ENCODE measurements at regions not wholly inside any gene's neighbourhood (a gene's known extent, or its start where the extent isn't known, plus 50 kb on each side); places are given as distances from the start of the nearest gene placed in this dataset.

- FAIRE-seq (no peak), DNase-seq (ENCODE audit: insufficient read length, low spot score) (no peak)
- no peak for TF ChIP-seq CTCF (IDR thresholded peaks at IDR 0.05; ENCODE audit: insufficient read depth, missing control alignments)
Measured at GRCh38 chr1:98487620-98488019, 173.9 kb upstream of the SNX7 start.

- peak; percentile 94 for FAIRE-seq
Measured at GRCh38 chr1:98482611-98483010, 178.9 kb upstream of the SNX7 start.

GRCh38 chr1:98480271-98480670 is 181.2 kb upstream of the SNX7 start:
- TF ChIP-seq CTCF (IDR thresholded peaks at IDR 0.05; ENCODE audit: insufficient read depth, missing control alignments), result no peak
- FAIRE-seq (no peak), DNase-seq (ENCODE audit: insufficient read length, low spot score) (no peak)

More at GRCh38 chr1:98482611-98483010, 178.9 kb upstream of the SNX7 start:
- no peak for DNase-seq (ENCODE audit: insufficient read length, low spot score)
- TF ChIP-seq CTCF (IDR thresholded peaks at IDR 0.05; ENCODE audit: insufficient read depth, missing control alignments), result no peak

- FAIRE-seq (no peak), DNase-seq (ENCODE audit: insufficient read length, low spot score) (no peak)
- no peak for TF ChIP-seq CTCF (IDR thresholded peaks at IDR 0.05; ENCODE audit: insufficient read depth, missing control alignments)
Measured at GRCh38 chr1:98478121-98478520, 183.4 kb upstream of the SNX7 start.

GRCh38 chr1:98472878-98473277 is 188.6 kb upstream of the SNX7 start:
- DNase-seq (ENCODE audit: insufficient read length, low spot score), result no peak
- no peak for FAIRE-seq
- no peak for TF ChIP-seq CTCF (IDR thresholded peaks at IDR 0.05; ENCODE audit: insufficient read depth, missing control alignments)

GRCh38 chr1:98471633-98472032 is 189.9 kb upstream of the SNX7 start:
- TF ChIP-seq CTCF (IDR thresholded peaks at IDR 0.05; ENCODE audit: insufficient read depth, missing control alignments), result no peak
- FAIRE-seq, result no peak
- DNase-seq (ENCODE audit: insufficient read length, low spot score), result no peak

GRCh38 chr1:98468111-98468717 is 193.3 kb upstream of the SNX7 start:
- peak; percentile 93 for TF ChIP-seq CTCF (IDR thresholded peaks at IDR 0.05; ENCODE audit: insufficient read depth, missing control alignments)
- DNase-seq (ENCODE audit: insufficient read length, low spot score) (no peak), FAIRE-seq (peak; percentile 81)
